ENCODE measurements at regions not wholly inside any gene's neighbourhood (a gene's known extent, or its start where the extent isn't known, plus 50 kb on each side); places are given as distances from the start of the nearest gene placed in this dataset.

DNA sequence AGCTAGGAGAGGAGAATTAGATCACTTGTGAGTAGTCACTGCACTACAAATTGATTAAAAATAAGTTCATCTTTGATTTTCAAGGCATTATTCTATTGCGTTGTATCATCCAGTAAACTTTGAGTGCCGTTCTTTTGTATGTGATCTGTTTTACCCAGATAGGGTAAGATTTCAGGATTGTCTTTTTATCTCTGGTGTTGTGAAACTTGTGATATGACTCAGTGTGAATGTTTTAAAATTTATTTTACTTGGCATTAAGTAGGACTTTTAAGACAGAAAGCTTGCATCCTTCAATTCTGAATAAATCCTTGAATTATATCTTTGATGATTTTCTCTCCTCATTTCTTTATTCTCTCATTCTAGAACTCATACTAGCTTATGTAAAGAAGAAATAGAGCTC is 93.3 kb upstream of the ADAMTS5 start:
- TF ChIP-seq, protein P1, sequence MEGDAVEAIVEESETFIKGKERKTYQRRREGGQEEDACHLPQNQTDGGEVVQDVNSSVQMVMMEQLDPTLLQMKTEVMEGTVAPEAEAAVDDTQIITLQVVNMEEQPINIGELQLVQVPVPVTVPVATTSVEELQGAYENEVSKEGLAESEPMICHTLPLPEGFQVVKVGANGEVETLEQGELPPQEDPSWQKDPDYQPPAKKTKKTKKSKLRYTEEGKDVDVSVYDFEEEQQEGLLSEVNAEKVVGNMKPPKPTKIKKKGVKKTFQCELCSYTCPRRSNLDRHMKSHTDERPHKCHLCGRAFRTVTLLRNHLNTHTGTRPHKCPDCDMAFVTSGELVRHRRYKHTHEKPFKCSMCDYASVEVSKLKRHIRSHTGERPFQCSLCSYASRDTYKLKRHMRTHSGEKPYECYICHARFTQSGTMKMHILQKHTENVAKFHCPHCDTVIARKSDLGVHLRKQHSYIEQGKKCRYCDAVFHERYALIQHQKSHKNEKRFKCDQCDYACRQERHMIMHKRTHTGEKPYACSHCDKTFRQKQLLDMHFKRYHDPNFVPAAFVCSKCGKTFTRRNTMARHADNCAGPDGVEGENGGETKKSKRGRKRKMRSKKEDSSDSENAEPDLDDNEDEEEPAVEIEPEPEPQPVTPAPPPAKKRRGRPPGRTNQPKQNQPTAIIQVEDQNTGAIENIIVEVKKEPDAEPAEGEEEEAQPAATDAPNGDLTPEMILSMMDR (IDR thresholded peaks at IDR 0.05; ENCODE audit: low read depth, low read length, missing control alignments) = no peak
- in situ Hi-C loops (cut with HindIII; ENCODE audit: low pct_ligation_motif_present, low sequenced_read_pairs) = no loop called here
- Histone ChIP-seq H3K4me3 (ENCODE audit: low read depth, low read length) (no peak overlapping the region), H3K27me3 (replicated peaks) (no peaks in the 10 kb centered on the region), H3K36me3 (replicated peaks) (no peaks in the 10 kb centered on the region), H3K27ac (no peak overlapping the region)
- no peak for DNase-seq

DNA sequence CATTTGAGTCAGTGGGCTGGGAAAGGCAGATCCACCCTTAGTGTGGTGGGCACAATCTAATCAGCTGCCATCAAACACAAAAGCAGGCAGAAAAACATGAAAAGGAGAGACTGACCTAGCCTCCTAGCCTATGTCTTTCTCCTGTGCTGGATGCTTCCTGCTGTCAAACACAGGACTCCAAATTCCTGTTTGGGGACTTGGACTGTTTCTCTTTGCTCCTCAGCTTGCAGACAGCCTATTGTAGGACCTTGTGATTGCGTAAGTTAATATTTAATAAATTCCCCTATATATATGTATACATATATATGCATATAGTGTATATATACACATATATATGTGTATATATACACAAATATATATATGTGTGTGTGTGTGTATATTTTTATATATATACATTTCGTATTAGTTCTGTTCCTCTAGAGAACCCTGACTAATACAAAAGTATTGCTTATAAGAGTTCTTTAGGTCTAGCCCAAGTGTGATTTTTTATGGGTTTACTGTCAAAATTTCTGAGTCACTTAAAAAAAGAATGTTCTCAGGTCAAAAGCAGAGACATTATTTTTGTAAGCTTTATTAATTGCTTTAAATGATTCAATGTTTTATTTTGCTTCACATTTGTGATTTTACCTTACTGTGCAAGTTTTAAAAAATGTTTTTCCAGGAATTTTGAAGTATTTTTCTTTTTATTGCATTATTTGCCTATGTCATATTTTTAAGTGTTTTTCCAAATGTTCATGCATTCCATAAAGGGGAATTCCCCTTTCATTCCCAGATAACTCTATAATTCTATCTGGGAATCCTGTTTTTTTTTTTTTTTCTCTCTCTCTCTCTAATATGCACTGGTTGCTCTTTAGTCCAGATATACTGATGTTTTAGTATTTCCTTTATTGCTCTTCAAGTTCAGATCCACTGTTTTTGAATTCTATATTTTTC is 92.1 kb upstream of the ADAMTS5 start:
- DNase-seq = no peak
- TF ChIP-seq, protein P1 (IDR thresholded peaks at IDR 0.05; ENCODE audit: low read depth, low read length, missing control alignments) = no peak
- in situ Hi-C loops (cut with HindIII; ENCODE audit: low pct_ligation_motif_present, low sequenced_read_pairs) = no loop called here
- Histone ChIP-seq H3K27me3 (replicated peaks) (no peaks in the 10 kb centered on the region), H3K4me3 (ENCODE audit: low read depth, low read length) (no peak overlapping the region), H3K27ac (no peak overlapping the region), H3K36me3 (replicated peaks) (no peaks in the 10 kb centered on the region)

DNA sequence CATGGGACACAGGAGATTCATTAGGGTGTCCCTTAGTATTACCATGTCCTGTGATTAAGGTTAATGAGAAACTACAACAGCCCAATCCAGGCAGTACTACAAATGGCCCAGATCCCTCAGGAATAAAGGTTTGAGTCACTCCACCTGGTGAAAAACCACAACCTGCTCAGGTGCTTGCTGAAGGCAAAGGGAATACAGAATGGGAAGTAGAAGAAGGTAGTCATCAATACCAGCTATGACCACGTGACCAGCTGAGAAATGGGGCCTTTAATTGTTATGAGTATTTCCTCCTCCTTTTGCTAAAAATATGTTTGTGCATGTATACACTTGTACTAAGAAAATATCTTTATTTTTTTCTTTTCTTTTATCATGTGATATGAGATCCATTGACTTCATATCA is 91.1 kb upstream of the ADAMTS5 start:
- Histone ChIP-seq H3K27ac (no peak overlapping the region), H3K4me3 (ENCODE audit: low read depth, low read length) (no peak overlapping the region), H3K27me3 (replicated peaks) (no peaks in the 10 kb centered on the region), H3K36me3 (replicated peaks) (no peaks in the 10 kb centered on the region)
- in situ Hi-C loops (cut with HindIII; ENCODE audit: low pct_ligation_motif_present, low sequenced_read_pairs) = no loop called here
- DNase-seq = no peak
- TF ChIP-seq, protein P1 (IDR thresholded peaks at IDR 0.05; ENCODE audit: low read depth, low read length, missing control alignments) = no peak

DNA sequence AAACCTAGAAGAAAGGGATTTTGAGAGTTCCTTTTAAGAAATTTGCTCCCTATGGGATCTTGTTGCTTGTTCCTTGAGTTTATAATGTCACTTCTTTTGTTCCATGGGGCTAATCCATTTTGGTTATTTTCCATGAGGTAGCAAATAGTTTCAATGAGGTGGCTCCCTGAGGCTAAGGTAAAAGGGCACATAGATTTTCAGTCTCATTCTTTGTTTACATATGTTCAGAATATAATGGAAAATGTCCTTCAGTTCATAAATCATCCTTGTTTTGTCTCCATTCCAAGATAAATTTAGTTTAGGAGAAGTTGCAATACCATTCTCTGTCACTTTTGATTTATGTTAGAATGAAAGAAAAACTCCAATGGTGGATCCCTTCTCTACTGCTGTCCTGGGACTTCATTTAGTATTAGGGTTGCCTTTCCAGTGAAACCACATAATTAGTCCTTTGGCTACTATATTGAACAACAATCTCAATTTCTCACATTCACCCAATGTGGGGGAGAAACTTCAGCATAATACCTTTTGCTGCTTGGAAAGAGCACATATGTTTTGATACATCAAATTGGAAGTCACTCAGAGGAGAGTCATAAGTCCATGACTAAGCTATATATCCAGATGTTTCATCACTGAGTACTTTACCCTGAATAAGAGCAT is 80.9 kb upstream of the ADAMTS5 start:
- Histone ChIP-seq H3K27me3 (replicated peaks) (no peaks in the 10 kb centered on the region), H3K36me3 (replicated peaks) (no peaks in the 10 kb centered on the region), H3K27ac (no peak overlapping the region), H3K4me3 (ENCODE audit: low read depth, low read length) (no peak overlapping the region)
- in situ Hi-C loops (cut with HindIII; ENCODE audit: low pct_ligation_motif_present, low sequenced_read_pairs) = no loop called here
- DNase-seq = no peak
- TF ChIP-seq, protein P1 (IDR thresholded peaks at IDR 0.05; ENCODE audit: low read depth, low read length, missing control alignments) = no peak

GRCh38 chr21:27047283-27047657 is 80.4 kb upstream of the ADAMTS5 start:
- in situ Hi-C loops (cut with HindIII; ENCODE audit: low pct_ligation_motif_present, low sequenced_read_pairs) = no loop called here
- TF ChIP-seq, protein P1 (IDR thresholded peaks at IDR 0.05; ENCODE audit: low read depth, low read length, missing control alignments) = no peak
- Histone ChIP-seq H3K27me3 (replicated peaks) (no peaks in the 10 kb centered on the region), H3K27ac (no peak overlapping the region), H3K36me3 (replicated peaks) (no peaks in the 10 kb centered on the region), H3K4me3 (ENCODE audit: low read depth, low read length) (no peak overlapping the region)
- DNase-seq = no peak

Data from brain microvascular endothelial cell (primary cell).